ENCODE measurements at regions not wholly inside any gene's neighbourhood (a gene's known extent, or its start where the extent isn't known, plus 50 kb on each side); places are given as distances from the start of the nearest gene placed in this dataset.

DNA sequence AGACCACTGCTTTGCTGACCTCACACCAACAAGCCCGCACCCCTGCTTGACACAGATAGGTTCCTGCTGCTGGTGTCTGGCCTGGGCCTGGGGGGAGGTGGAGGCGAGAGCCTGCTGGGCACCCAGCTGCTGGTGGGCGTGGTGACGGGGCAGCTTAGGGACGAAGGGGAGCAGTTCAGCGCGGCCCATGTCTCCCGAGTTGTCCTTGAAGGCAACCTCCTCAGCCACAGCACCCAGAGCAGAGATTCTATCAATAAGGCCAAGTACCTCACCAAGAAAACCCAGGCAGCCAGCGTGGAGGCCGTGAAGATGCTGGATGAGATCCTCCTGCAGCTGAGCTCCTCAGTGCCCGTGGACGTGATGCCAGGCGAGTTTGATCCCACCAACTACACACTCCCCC, 313.3 kb downstream of the NR2F1-AS1 start:
- Histone ChIP-seq H3K9ac (ENCODE audit: low read length) (no peak overlapping the region), H2BK120ac (ENCODE audit: insufficient read depth, low read length, poor library complexity) (no peak overlapping the region), H4K12ac (ENCODE audit: low read depth, low read length) (no peak overlapping the region), H3K4me3 (ENCODE audit: low read depth, low read length) (no peak overlapping the region), H3K27ac (ENCODE audit: low read depth, low read length) (no peak overlapping the region), H3K4me1 (ENCODE audit: control insufficient read depth in 1 of 2, insufficient read depth in 2 of 2, low read length in 2 of 2) (no peaks in the 10 kb centered on the region), H3K79me2 (ENCODE audit: control insufficient read depth, insufficient read depth, low read length, poor library complexity) (no peaks in the 10 kb centered on the region), H3K79me1 (ENCODE audit: low read length) (no peaks in the 10 kb centered on the region), H3K36me3 (ENCODE audit: control insufficient read depth in 1 of 2, insufficient read depth in 2 of 2, low read length in 2 of 2) (no peaks in the 10 kb centered on the region), H2AFZ (ENCODE audit: insufficient read depth, low read length, poor library complexity) (no peak overlapping the region), H4K8ac (ENCODE audit: low read depth, low read length) (no peak overlapping the region), H2BK12ac (ENCODE audit: low read length) (no peak overlapping the region), H3K9me3 (ENCODE audit: insufficient read depth, low read depth, low read length) (peaks cover 2% of the 10 kb centered on the region), H2AK5ac (ENCODE audit: low read length) (no peak overlapping the region), H3K14ac (ENCODE audit: low read length) (no peak overlapping the region), H3K4me2 (ENCODE audit: low read length) (no peak overlapping the region), H4K91ac (ENCODE audit: low read depth, low read length) (no peak overlapping the region), H3K27me3 (ENCODE audit: insufficient read depth, low read length) (no peaks in the 10 kb centered on the region), H3K23ac (ENCODE audit: low read length) (no peak overlapping the region), H3K18ac (ENCODE audit: low read length) (no peak overlapping the region), H3K4ac (ENCODE audit: low read depth, low read length) (no peak overlapping the region), H2BK5ac (ENCODE audit: low read depth, low read length, poor library complexity) (no peak overlapping the region)
- DNase-seq, result no peak
- WGBS (ENCODE audit: extremely low coverage, insufficient coverage, insufficient read length), result no CpG with 5 or more reads among the region's 13 CpGs

- Histone ChIP-seq H2AFZ (ENCODE audit: insufficient read depth, low read length, poor library complexity) (no peak overlapping the region), H3K4me1 (ENCODE audit: control insufficient read depth in 1 of 2, insufficient read depth in 2 of 2, low read length in 2 of 2) (no peaks in the 10 kb centered on the region), H2AK5ac (ENCODE audit: low read length) (no peak overlapping the region), H2BK5ac (ENCODE audit: low read depth, low read length, poor library complexity) (no peak overlapping the region), H4K91ac (ENCODE audit: low read depth, low read length) (no peak overlapping the region), H3K18ac (ENCODE audit: low read length) (no peak overlapping the region), H3K27ac (ENCODE audit: low read depth, low read length) (no peak overlapping the region), H3K9me3 (ENCODE audit: insufficient read depth, low read depth, low read length) (peaks cover 2% of the 10 kb centered on the region), H3K79me2 (ENCODE audit: control insufficient read depth, insufficient read depth, low read length, poor library complexity) (no peaks in the 10 kb centered on the region), H3K23ac (ENCODE audit: low read length) (no peak overlapping the region), H3K14ac (ENCODE audit: low read length) (no peak overlapping the region), H3K4me2 (ENCODE audit: low read length) (no peak overlapping the region), H4K12ac (ENCODE audit: low read depth, low read length) (no peak overlapping the region), H3K36me3 (ENCODE audit: control insufficient read depth in 1 of 2, insufficient read depth in 2 of 2, low read length in 2 of 2) (no peaks in the 10 kb centered on the region), H3K9ac (ENCODE audit: low read length) (no peak overlapping the region), H3K27me3 (ENCODE audit: insufficient read depth, low read length) (no peaks in the 10 kb centered on the region), H4K8ac (ENCODE audit: low read depth, low read length) (no peak overlapping the region), H3K4ac (ENCODE audit: low read depth, low read length) (no peak overlapping the region), H2BK120ac (ENCODE audit: insufficient read depth, low read length, poor library complexity) (no peak overlapping the region), H3K79me1 (ENCODE audit: low read length) (no peaks in the 10 kb centered on the region), H2BK12ac (ENCODE audit: low read length) (no peak overlapping the region), H3K4me3 (ENCODE audit: low read depth, low read length) (no peak overlapping the region)
- WGBS (ENCODE audit: extremely low coverage, insufficient coverage, insufficient read length), result no CpG with 5 or more reads among the region's 20 CpGs
- DNase-seq, result no peak
Observed at GRCh38 chr5:93267276-93267675, 313.7 kb downstream of the NR2F1-AS1 start.

- Histone ChIP-seq H3K4ac (ENCODE audit: low read depth, low read length) (no peak overlapping the region), H2BK5ac (ENCODE audit: low read depth, low read length, poor library complexity) (no peak overlapping the region), H2BK120ac (ENCODE audit: insufficient read depth, low read length, poor library complexity) (no peak overlapping the region), H3K4me2 (ENCODE audit: low read length) (no peak overlapping the region), H3K36me3 (ENCODE audit: control insufficient read depth in 1 of 2, insufficient read depth in 2 of 2, low read length in 2 of 2) (no peaks in the 10 kb centered on the region), H2AFZ (ENCODE audit: insufficient read depth, low read length, poor library complexity) (no peak overlapping the region), H4K91ac (ENCODE audit: low read depth, low read length) (no peak overlapping the region), H3K4me3 (ENCODE audit: low read depth, low read length) (no peak overlapping the region), H3K9me3 (ENCODE audit: insufficient read depth, low read depth, low read length) (no peaks in the 10 kb centered on the region), H3K23ac (ENCODE audit: low read length) (no peak overlapping the region), H3K27me3 (ENCODE audit: insufficient read depth, low read length) (no peaks in the 10 kb centered on the region), H2AK5ac (ENCODE audit: low read length) (no peak overlapping the region), H3K14ac (ENCODE audit: low read length) (no peak overlapping the region), H3K4me1 (ENCODE audit: control insufficient read depth in 1 of 2, insufficient read depth in 2 of 2, low read length in 2 of 2) (no peaks in the 10 kb centered on the region), H3K27ac (ENCODE audit: low read depth, low read length) (no peak overlapping the region), H3K79me2 (ENCODE audit: control insufficient read depth, insufficient read depth, low read length, poor library complexity) (no peaks in the 10 kb centered on the region), H3K9ac (ENCODE audit: low read length) (no peak overlapping the region), H2BK12ac (ENCODE audit: low read length) (no peak overlapping the region), H3K79me1 (ENCODE audit: low read length) (no peaks in the 10 kb centered on the region), H3K18ac (ENCODE audit: low read length) (no peak overlapping the region), H4K8ac (ENCODE audit: low read depth, low read length) (no peak overlapping the region), H4K12ac (ENCODE audit: low read depth, low read length) (no peak overlapping the region)
- WGBS (ENCODE audit: extremely low coverage, insufficient coverage, insufficient read length), result no CpG with 5 or more reads among the region's 3 CpGs
- no peak for DNase-seq
Observed at GRCh38 chr5:93257616-93258015, 323.4 kb downstream of the NR2F1-AS1 start.

DNA sequence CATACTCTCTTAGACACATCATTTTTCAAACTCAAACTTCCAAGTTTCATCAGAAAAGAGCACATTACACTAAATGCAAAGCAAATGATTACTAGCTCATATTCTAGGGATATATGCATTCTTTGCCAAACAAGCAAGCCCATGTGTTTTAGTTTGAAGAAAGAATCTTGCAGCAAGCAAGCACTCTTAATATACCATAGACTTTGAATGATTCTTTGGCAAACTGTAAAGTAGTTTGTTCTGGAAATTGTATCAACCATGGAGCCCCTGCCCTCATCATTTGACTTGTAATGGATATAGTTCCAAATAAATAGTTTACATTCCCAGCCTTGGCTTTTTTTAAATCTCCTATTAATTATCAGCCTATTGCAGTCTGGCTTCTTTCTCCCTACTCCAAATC, 325.2 kb downstream of the NR2F1-AS1 start:
- no peak for DNase-seq
- H2AFZ ChIP-seq (ENCODE audit: insufficient read depth, low read length, poor library complexity), result no peak overlapping the region

More for the DNA sequence above, 325.2 kb downstream of the NR2F1-AS1 start:
- Histone ChIP-seq H3K27me3 (ENCODE audit: insufficient read depth, low read length) (no peaks in the 10 kb centered on the region), H3K36me3 (ENCODE audit: control insufficient read depth in 1 of 2, insufficient read depth in 2 of 2, low read length in 2 of 2) (no peaks in the 10 kb centered on the region), H3K9me3 (ENCODE audit: insufficient read depth, low read depth, low read length) (no peaks in the 10 kb centered on the region), H3K79me1 (ENCODE audit: low read length) (no peaks in the 10 kb centered on the region), H3K18ac (ENCODE audit: low read length) (no peak overlapping the region), H3K14ac (ENCODE audit: low read length) (no peak overlapping the region), H3K23ac (ENCODE audit: low read length) (no peak overlapping the region), H3K4me2 (ENCODE audit: low read length) (no peak overlapping the region), H2BK120ac (ENCODE audit: insufficient read depth, low read length, poor library complexity) (no peak overlapping the region), H2BK5ac (ENCODE audit: low read depth, low read length, poor library complexity) (no peak overlapping the region), H3K27ac (ENCODE audit: low read depth, low read length) (no peak overlapping the region), H4K12ac (ENCODE audit: low read depth, low read length) (no peak overlapping the region), H3K79me2 (ENCODE audit: control insufficient read depth, insufficient read depth, low read length, poor library complexity) (no peaks in the 10 kb centered on the region), H3K4me1 (ENCODE audit: control insufficient read depth in 1 of 2, insufficient read depth in 2 of 2, low read length in 2 of 2) (no peaks in the 10 kb centered on the region), H3K4ac (ENCODE audit: low read depth, low read length) (no peak overlapping the region), H4K91ac (ENCODE audit: low read depth, low read length) (no peak overlapping the region), H3K4me3 (ENCODE audit: low read depth, low read length) (no peak overlapping the region), H2AK5ac (ENCODE audit: low read length) (no peak overlapping the region), H2BK12ac (ENCODE audit: low read length) (no peak overlapping the region), H4K8ac (ENCODE audit: low read depth, low read length) (no peak overlapping the region), H3K9ac (ENCODE audit: low read length) (no peak overlapping the region)
